BLaER1 treated with 17β-estradiol and CSF1 and Interleukin-3, amounts not matched to agents 10 nM and 100 nM (cell line): ENCODE measurements at regions not wholly inside any gene's neighbourhood (a gene's known extent, or its start where the extent isn't known, plus 50 kb on each side); places are given as distances from the start of the nearest gene placed in this dataset.
A peak's percentile ranks its signal among the peaks of the same experiment; 100 is the strongest.

Experiments used
- H3K27ac ChIP-seq, 11 experiments: shearing (Covaris generic); formaldehyde crosslinking; 2 replicates each; pipeline ENCODE4 v1.8.1; 2022
- H3K27me3 ChIP-seq, 11 experiments: shearing (Covaris generic); formaldehyde crosslinking; 2 replicates each; pipeline ENCODE4 v1.8.1; 2022
- H3K36me3 ChIP-seq, 11 experiments: shearing (Covaris generic); formaldehyde crosslinking; 2 replicates each; pipeline ENCODE4 v1.8.1; 2022
- H3K4me1 ChIP-seq, 10 experiments: shearing (Covaris generic); formaldehyde crosslinking; 2 replicates each; pipeline ENCODE4 v1.8.1; 2022
- H3K4me2 ChIP-seq, 11 experiments: shearing (Covaris generic); formaldehyde crosslinking; 2 replicates each; pipeline ENCODE4 v1.8.1; 2022
- H3K4me3 ChIP-seq, 10 experiments: shearing (Covaris generic); formaldehyde crosslinking; 2 replicates each; pipeline ENCODE4 v1.8.1; 2022
- H3K9ac ChIP-seq, 11 experiments: shearing (Covaris generic); formaldehyde crosslinking; 2 replicates each; pipeline ENCODE4 v1.8.1; 2022
- H3K9me3 ChIP-seq, 11 experiments: shearing (Covaris generic); formaldehyde crosslinking; replicated peaks in 1 of 11; 2 replicates each; pipeline ENCODE4 v1.8.1; 2022
- H4K20me1 ChIP-seq, 11 experiments: shearing (Covaris generic); formaldehyde crosslinking; 2 replicates each; pipeline ENCODE4 v1.8.1; 2022
- Cebpa-rat ChIP-seq, 11 experiments: shearing (Covaris generic); IDR thresholded peaks; 2 replicates each; pipeline ENCODE4 v1.8.1; 2022

GRCh38 chr6:96743496-96743895 lies 93.8 kb downstream of the GPR63 start:
- H4K20me1 ChIP-seq, result no peaks in the 10 kb centered on the region
- no peak overlapping the region for H3K9ac ChIP-seq
- H3K4me1 ChIP-seq, result no peaks in the 10 kb centered on the region
- H3K9me3 ChIP-seq, result no peaks in the 10 kb centered on the region
- no peak for TF ChIP-seq Cebpa-rat (IDR thresholded peaks at IDR 0.05)
- H3K27ac ChIP-seq, result no peak overlapping the region
- H3K27me3 ChIP-seq, result no peaks in the 10 kb centered on the region
- H3K4me2 ChIP-seq, result no peak overlapping the region
- H3K36me3 ChIP-seq, result no peaks in the 10 kb centered on the region
- H3K4me3 ChIP-seq, result no peak overlapping the region

DNA sequence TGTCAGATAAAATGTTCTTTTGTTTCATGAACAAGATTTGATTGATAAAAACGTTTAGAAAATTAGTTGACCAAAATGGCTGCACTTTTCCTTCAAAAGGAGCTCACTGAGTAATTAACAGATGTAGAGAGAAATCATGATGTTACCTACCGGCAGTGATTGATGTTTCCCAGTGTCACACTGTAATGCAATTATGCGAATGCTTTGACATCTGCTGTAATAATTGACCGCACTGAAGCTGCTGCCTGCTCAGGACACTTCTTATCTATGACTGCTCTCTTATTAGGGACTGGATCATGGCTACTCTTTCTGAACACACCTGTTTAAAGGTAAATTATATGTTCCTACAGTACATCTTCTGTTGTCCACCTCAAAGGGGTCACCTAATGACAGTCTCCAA lies 94.6 kb downstream of the GPR63 start:
- H3K36me3 ChIP-seq, result no peaks in the 10 kb centered on the region
- H3K27me3 ChIP-seq, result no peaks in the 10 kb centered on the region
- H3K27ac ChIP-seq, result no peak overlapping the region
- no peak overlapping the region for H3K4me3 ChIP-seq
- no peak overlapping the region for H3K4me2 ChIP-seq
- no peaks in the 10 kb centered on the region for H4K20me1 ChIP-seq
- TF ChIP-seq Cebpa-rat (IDR thresholded peaks at IDR 0.05), result no peak
- H3K9ac ChIP-seq, result no peak overlapping the region
- H3K4me1 ChIP-seq, result no peaks in the 10 kb centered on the region
- no peaks in the 10 kb centered on the region for H3K9me3 ChIP-seq

- H3K4me2 ChIP-seq, result peak overlapping the region in 9 of 11 experiments; percentile 8 to 58 (median 30); a peak in 13 of 22 replicates
Measured at GRCh38 chr6:96735332-96735731, 101.9 kb downstream of the GPR63 start.

DNA sequence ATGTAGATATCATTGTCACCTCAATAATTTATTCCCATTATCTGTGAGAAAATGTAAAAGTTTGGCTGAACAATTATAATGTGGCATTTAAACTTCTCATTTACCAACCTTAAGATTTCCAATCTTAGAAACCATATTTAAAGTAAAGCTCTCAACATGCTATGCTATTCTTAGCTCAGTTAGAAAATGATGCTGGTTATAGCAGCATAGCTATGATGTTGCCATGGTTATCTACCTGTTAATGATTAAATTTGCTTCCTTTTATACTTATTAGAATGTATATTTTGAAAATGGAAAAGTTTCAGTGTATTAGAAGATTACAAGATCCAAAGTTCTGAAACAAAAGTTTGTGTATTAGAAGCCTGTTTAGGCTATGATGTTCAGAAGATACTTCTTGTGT lies 110.1 kb downstream of the GPR63 start:
- TF ChIP-seq Cebpa-rat (IDR thresholded peaks at IDR 0.05), result no peak
- no peak overlapping the region for H3K9ac ChIP-seq
- no peak overlapping the region for H3K4me3 ChIP-seq
- no peaks in the 10 kb centered on the region for H3K9me3 ChIP-seq
- no peak overlapping the region for H3K27ac ChIP-seq
- H3K27me3 ChIP-seq, result no peaks in the 10 kb centered on the region
- no peaks in the 10 kb centered on the region for H3K4me1 ChIP-seq
- H4K20me1 ChIP-seq, result no peaks in the 10 kb centered on the region
- no peaks in the 10 kb centered on the region for H3K36me3 ChIP-seq
- H3K4me2 ChIP-seq, result no peak overlapping the region

More at GRCh38 chr6:96735332-96735731, 101.9 kb downstream of the GPR63 start:
- H3K9ac ChIP-seq, result no peak overlapping the region
- no peak overlapping the region for H3K27ac ChIP-seq
- H4K20me1 ChIP-seq, result no peaks in the 10 kb centered on the region
- no peaks in the 10 kb centered on the region for H3K36me3 ChIP-seq
- H3K4me3 ChIP-seq, result no peak overlapping the region
- no peak for TF ChIP-seq Cebpa-rat (IDR thresholded peaks at IDR 0.05)
- H3K4me1 ChIP-seq, result peaks cover 10 to 18% (median 15%) of the 10 kb centered on the region in 10 experiments; a peak in 19 of 20 replicates
- no peaks in the 10 kb centered on the region for H3K9me3 ChIP-seq
- H3K27me3 ChIP-seq, result no peaks in the 10 kb centered on the region

DNA sequence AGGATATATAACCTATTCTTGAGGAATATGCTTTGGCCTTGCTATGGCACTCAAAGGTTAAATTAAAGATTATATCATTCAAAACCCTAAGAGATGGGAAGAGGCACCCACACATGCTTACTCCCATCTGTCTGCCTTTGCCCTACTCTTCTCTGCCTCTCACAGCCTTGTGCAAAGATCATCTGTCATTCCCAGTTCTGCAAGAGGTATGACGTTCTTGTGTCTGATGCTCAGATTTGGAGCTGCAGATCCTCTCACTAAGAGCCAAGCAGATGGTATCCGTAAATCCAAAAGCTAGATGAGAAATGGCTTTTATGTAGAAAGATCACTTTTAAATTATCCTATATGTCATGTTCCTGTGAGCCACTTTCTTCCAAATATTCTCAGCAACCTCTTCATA lies 112.0 kb downstream of the GPR63 start:
- Histone ChIP-seq H3K4me3 (no peak overlapping the region), H3K27me3 (no peaks in the 10 kb centered on the region), H3K4me1 (no peaks in the 10 kb centered on the region), H3K27ac (no peak overlapping the region), H3K9me3 (no peaks in the 10 kb centered on the region), H3K9ac (no peak overlapping the region), H4K20me1 (no peaks in the 10 kb centered on the region), H3K4me2 (no peak overlapping the region), H3K36me3 (no peaks in the 10 kb centered on the region)
- no peak for TF ChIP-seq Cebpa-rat (IDR thresholded peaks at IDR 0.05)

DNA sequence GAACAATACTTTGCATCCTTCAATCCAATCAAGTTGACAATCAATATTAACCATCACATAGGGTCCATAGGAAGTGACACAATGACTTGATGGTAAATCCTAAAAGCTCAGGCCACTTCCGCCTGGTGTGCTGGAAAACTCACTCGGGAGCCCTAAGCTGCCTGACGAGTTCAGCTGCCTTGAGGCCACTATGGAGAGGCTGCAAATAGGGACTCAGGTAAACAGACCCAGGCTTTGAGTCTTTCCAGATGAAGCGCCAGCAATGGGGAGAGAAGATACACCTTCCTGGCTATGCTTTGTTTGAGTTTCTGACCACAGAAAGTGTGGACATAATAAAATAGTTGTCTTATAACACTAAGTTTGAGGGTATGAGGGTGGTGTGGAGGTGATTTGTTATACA lies 112.6 kb downstream of the GPR63 start:
- Histone ChIP-seq H3K4me3 (no peak overlapping the region), H3K27me3 (no peaks in the 10 kb centered on the region), H3K4me1 (no peaks in the 10 kb centered on the region), H3K9me3 (no peaks in the 10 kb centered on the region), H3K36me3 (no peaks in the 10 kb centered on the region), H3K27ac (no peak overlapping the region), H3K4me2 (no peak overlapping the region), H4K20me1 (no peaks in the 10 kb centered on the region), H3K9ac (no peak overlapping the region)
- no peak for TF ChIP-seq Cebpa-rat (IDR thresholded peaks at IDR 0.05)

DNA sequence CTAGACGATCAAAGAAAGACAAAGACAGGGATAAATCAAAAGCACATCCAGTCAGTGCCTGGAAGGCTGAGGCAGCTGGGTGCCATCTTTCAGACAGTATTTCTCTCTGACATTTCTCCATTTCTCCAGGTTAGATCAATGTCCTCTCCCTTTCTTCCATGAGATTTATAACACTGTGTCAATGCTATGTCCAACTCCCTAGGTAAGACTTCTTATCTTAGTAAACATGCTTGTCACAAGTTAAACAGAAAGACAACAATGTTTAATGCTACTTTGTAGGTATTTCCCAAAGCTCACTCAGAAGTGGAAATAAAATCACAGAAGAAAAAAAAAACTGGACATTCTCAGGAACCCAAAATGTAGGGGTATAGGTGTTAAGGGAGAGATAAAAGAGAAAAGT lies 113.9 kb downstream of the GPR63 start:
- Histone ChIP-seq H3K9ac (no peak overlapping the region), H3K36me3 (no peaks in the 10 kb centered on the region), H3K27ac (no peak overlapping the region), H3K27me3 (no peaks in the 10 kb centered on the region), H3K4me3 (no peak overlapping the region), H3K9me3 (no peaks in the 10 kb centered on the region), H3K4me2 (no peak overlapping the region), H4K20me1 (no peaks in the 10 kb centered on the region), H3K4me1 (no peaks in the 10 kb centered on the region)
- no peak for TF ChIP-seq Cebpa-rat (IDR thresholded peaks at IDR 0.05)

- H3K27ac ChIP-seq, result no peak overlapping the region
- no peak for TF ChIP-seq Cebpa-rat (IDR thresholded peaks at IDR 0.05)
- no peaks in the 10 kb centered on the region for H4K20me1 ChIP-seq
- H3K4me1 ChIP-seq, result no peaks in the 10 kb centered on the region
- no peak overlapping the region for H3K4me3 ChIP-seq
- no peak overlapping the region for H3K4me2 ChIP-seq
- no peaks in the 10 kb centered on the region for H3K9me3 ChIP-seq
- no peaks in the 10 kb centered on the region for H3K36me3 ChIP-seq
- no peak overlapping the region for H3K9ac ChIP-seq
- no peaks in the 10 kb centered on the region for H3K27me3 ChIP-seq
Measured at GRCh38 chr6:96721227-96721626, 116.0 kb downstream of the GPR63 start.

- no peaks in the 10 kb centered on the region for H3K4me1 ChIP-seq
- H4K20me1 ChIP-seq, result no peaks in the 10 kb centered on the region
- TF ChIP-seq Cebpa-rat (IDR thresholded peaks at IDR 0.05), result no peak
- H3K9ac ChIP-seq, result no peak overlapping the region
- no peaks in the 10 kb centered on the region for H3K9me3 ChIP-seq
- no peak overlapping the region for H3K4me2 ChIP-seq
- no peaks in the 10 kb centered on the region for H3K27me3 ChIP-seq
- no peak overlapping the region for H3K27ac ChIP-seq
- H3K36me3 ChIP-seq, result no peaks in the 10 kb centered on the region
- H3K4me3 ChIP-seq, result no peak overlapping the region
Measured at GRCh38 chr6:96716221-96716620, 121.1 kb downstream of the GPR63 start.

DNA sequence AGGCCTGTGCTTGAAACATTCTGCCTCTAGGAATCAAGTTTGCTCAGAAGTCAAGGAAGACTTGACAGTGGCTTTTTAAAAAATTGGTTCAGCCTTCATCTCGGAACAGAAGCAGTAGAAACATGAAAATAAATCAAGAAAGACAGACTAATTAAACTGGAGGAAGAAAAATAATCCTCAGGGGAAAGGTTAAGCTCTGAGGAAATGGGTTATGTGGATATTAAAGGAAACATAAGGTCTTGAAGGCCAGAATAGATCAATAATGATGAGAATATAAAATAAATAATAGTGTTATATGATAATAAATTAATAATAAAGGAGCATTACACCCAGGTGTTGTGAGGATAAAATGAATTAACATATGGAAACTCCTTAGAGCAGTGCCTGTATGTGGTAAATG lies 121.7 kb downstream of the GPR63 start:
- Histone ChIP-seq H3K27me3 (no peaks in the 10 kb centered on the region), H3K27ac (no peak overlapping the region), H3K36me3 (no peaks in the 10 kb centered on the region), H4K20me1 (no peaks in the 10 kb centered on the region), H3K4me1 (no peaks in the 10 kb centered on the region), H3K4me3 (no peak overlapping the region), H3K4me2 (no peak overlapping the region), H3K9ac (no peak overlapping the region), H3K9me3 (no peaks in the 10 kb centered on the region)
- no peak for TF ChIP-seq Cebpa-rat (IDR thresholded peaks at IDR 0.05)

- Histone ChIP-seq H3K27ac (no peak overlapping the region), H3K9me3 (no peaks in the 10 kb centered on the region; a peak in 2 of 22 replicates), H3K4me1 (no peaks in the 10 kb centered on the region), H3K36me3 (no peaks in the 10 kb centered on the region), H3K9ac (no peak overlapping the region), H4K20me1 (no peaks in the 10 kb centered on the region), H3K27me3 (no peaks in the 10 kb centered on the region), H3K4me3 (no peak overlapping the region), H3K4me2 (no peak overlapping the region)
- no peak for TF ChIP-seq Cebpa-rat (IDR thresholded peaks at IDR 0.05)
Measured at GRCh38 chr6:96704713-96705112, 132.6 kb downstream of the GPR63 start.
